Neuron (in vitro differentiated cells): ENCODE measurements at regions not wholly inside any gene's neighbourhood (a gene's known extent, or its start where the extent isn't known, plus 50 kb on each side); places are given as distances from the start of the nearest gene placed in this dataset.

Source experiments
- H2AFZ ChIP-seq: one replicate; pipeline ENCODE4 v1.6.1; 2013; ENCODE audit warnings: low read depth, mild to moderate bottlenecking, inconsistent platforms, low read length, moderate library complexity
- H3K27me3 ChIP-seq: one replicate; pipeline ENCODE4 v1.6.1; 2013; ENCODE audit warnings: low read length; ENCODE audit not compliant: insufficient read depth
- H3K36me3 ChIP-seq: one replicate; pipeline ENCODE4 v1.6.1; 2013; ENCODE audit warnings: low read length; ENCODE audit not compliant: insufficient read depth
- H3K4me1 ChIP-seq: one replicate; pipeline ENCODE4 v1.6.1; 2013; ENCODE audit warnings: low read length; ENCODE audit not compliant: insufficient read depth
- H3K4me3 ChIP-seq: 2 replicates; pipeline ENCODE4 v1.5.1; 2013; ENCODE audit warnings: mild to moderate bottlenecking, low read length, moderate library complexity
- H3K9me3 ChIP-seq: one replicate; pipeline ENCODE4 v1.6.1; 2013; ENCODE audit warnings: low read length

GRCh38 chr11:45339729-45340519 lies 53.8 kb upstream of the SYT13 start:
- Histone ChIP-seq H2AFZ (no peak overlapping the region), H3K9me3 (no peaks in the 10 kb centered on the region), H3K36me3 (no peaks in the 10 kb centered on the region), H3K4me3 (no peak overlapping the region), H3K27me3 (no peaks in the 10 kb centered on the region), H3K4me1 (peaks cover 33% of the 10 kb centered on the region)

DNA sequence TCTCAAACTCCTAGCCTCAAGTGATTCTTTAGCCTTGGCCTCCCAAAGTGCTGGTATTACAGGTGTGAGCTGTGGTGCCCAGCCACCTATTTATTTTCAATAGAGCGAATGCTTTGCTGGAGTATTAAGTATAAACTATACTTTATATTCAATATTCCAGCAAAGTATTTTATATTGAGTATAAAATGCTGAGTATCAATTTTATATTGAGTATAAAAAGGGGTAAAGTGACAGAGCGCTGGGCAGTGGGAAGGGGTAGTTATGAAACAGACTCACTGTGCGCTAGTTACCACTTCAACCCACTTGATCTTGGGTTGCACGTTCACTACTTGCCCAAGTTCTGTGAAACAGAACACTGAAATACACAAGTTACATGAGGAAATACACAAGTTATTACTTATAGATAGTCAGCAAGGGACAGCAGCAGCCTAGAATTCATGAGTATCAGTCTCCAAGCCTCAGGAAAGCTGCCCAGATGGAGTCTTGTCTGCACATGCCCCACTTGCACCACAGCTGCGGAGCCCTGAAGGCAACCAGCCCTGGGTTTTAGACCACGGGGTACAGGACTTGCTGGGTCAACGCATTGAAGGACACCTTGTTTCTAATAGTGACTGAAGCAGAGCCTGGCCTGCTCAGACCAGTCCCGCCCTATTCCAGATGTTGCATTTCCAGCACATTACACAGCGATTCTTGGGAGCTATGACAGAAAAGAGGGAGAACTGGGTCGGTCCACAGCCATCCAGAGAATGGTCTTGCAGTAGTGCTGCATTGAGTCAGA lies 51.6 kb upstream of the SYT13 start:
- Histone ChIP-seq H3K9me3 (no peaks in the 10 kb centered on the region), H3K4me1 (peaks cover 23% of the 10 kb centered on the region), H3K27me3 (no peaks in the 10 kb centered on the region), H2AFZ (no peak overlapping the region), H3K4me3 (no peak overlapping the region), H3K36me3 (no peaks in the 10 kb centered on the region)

DNA sequence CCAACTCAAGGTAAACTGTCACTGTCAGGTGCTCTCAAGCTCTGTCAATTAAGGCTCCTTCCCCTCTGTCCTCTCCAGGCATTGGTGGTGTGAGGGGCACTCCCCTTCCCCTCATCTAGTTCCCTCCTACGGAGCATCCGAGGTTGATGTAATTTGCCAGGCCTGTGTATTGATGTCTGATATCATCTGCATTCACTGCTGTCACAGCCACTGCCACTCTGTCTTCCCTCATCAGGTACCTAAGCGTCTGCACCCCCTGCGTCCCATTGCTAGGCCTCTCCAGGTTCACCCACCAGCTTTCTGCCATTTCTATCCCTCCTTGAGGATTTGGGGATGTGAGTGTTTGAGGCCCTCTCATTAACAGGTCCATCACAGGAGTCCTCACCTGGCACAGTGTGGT lies 50.0 kb upstream of the SYT13 start:
- H3K4me1 ChIP-seq, result peaks cover 16% of the 10 kb centered on the region
- no peaks in the 10 kb centered on the region for H3K36me3 ChIP-seq
- no peaks in the 10 kb centered on the region for H3K27me3 ChIP-seq
- H2AFZ ChIP-seq, result no peak overlapping the region
- H3K4me3 ChIP-seq, result no peak overlapping the region
- no peaks in the 10 kb centered on the region for H3K9me3 ChIP-seq
